Tongue (tissue), 1 donor: ENCODE measurements at regions not wholly inside any gene's neighbourhood (a gene's known extent, or its start where the extent isn't known, plus 50 kb on each side); places are given as distances from the start of the nearest gene placed in this dataset.
A peak's percentile ranks its signal among the peaks of the same experiment; 100 is the strongest.

Source experiments
- DNase-seq: peaks from one replicate; pipeline ENCODE4 v3.0.0-alpha.2; 2015

DNA sequence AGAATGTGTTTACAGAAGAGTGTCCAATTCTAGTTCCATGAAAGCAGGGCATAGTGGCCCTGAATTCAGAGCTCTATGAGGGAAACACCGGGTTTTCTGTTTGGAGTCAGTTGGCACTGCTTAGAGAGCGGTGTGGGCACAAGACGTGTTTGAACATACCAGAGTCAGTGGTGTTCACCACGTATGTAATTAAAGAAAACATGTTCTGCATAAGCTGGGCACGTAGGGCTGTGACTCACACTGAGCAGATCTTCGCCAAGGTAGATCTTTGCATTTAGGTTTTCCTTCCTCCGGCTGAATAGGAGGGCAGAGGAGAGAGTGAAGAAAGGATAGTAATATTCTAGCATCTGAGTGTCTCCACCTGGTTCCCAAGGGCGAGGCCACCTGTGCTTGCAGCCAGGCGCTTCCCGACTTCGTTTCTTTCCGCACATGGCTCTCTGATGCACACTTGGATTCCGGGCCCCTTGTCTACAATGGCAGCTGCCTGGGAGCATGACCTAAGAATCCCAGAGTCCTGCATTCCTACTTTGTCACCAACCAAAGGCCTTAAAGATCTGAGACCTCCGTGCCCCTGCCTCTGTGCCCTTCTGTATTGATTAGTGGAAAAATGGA, 136.2 kb downstream of the ERMARD start:
- no peak for DNase-seq

DNA sequence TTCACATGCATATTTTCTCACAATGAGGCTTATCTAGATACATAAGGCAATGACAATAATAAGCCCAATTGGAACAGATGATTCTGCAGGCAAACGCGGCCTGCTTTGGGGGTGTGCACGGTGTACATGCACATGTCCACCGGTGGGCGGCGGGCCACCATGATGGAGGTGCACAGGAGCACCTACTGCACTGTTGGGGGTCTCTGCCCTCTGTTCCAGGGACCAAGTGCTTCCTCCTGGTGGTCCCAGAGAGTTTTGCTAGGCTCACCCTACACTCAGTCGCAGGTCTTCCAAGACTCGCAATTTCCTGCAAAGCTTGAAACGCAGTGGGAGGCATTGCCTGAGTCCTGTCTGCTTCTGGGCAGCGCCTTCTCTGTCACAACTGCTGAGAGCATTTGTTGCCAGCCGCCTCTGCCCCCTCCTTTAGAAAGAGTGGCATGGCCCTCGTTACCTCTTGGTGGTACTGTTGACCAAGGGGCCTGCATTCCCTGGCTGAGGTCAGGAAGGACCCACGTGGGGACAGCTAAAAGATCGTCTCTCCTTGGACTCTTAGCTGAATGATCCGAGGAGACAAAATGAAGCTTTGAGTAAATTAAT, 135.3 kb downstream of the ERMARD start:
- DNase-seq, result no peak

DNA sequence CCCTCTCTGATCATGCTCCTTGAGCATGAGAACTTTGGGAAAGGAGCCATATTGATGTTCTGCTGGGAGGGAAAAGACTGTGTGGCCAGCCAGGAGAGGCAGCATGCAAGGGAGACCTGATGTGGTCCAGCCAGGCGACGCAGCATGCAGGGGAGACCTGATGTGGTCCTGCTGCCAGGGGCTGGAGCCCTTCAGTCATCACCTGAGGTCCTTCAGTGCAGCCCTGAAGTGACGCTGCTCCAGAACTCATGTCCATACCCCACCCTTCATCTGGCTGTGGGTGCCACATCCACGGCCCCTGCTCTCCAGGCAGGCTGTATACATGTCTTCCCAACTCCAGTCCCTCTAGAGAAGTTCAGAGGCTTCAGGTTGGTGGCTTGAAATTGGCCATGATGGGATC, 134.4 kb downstream of the ERMARD start:
- DNase-seq, result no peak

DNA sequence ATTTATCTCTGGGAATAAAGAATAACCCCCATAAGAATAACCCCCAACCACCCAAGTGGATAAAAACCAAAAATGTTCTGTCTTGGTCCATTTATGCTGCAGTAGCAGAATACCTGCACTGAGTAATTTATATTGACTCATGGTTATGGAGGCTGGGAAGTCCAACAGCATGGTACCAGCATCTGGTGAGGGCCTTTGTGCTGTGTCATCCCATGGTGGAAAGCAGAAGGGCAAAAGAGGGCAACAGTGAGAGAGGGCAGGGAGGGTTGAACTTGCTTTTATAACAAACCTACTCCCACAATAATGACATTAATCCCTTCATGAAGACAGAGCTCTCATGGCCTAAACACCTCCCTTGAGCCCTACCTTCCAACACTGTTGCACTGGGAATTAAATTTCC, 133.7 kb downstream of the ERMARD start:
- DNase-seq, result no peak

DNA sequence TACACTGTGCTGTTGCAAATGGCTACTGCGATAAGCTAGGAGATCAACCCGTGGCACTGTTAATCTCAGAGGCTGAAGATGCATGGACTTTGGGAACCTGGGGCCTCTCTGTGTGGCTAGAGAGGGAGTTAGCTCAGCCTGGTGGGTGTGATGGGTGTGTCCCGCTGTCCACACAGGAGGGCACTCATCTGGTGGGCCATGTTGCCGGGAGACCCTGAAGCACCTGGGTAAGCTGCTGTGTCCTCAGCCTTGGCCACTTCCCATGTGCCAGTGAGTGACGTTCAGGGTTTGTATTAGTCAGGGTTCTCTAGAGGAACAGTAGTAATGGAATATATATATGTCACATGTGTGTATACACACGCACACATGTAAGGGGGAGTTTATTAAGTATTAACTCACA, 132.7 kb downstream of the ERMARD start:
- DNase-seq, result no peak

DNA sequence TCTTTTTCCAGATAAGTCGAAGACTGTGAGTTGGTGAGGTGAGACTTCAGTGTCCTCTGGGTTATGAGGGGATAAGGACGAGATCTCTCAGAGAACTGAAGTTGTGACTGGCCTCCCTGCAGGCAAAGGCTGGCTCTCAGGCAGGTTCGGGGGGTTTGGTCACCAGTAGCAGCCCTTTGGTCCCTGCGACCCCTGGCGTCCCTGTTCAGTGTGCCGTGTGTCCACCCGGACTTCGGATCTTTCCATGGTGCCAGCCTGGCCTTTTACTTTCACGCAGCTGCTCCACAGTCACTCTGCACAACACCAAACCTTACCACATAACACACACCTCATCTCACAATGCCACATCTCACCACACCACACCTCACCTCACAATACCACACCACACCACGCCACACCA, 131.9 kb downstream of the ERMARD start:
- DNase-seq, result no peak

DNA sequence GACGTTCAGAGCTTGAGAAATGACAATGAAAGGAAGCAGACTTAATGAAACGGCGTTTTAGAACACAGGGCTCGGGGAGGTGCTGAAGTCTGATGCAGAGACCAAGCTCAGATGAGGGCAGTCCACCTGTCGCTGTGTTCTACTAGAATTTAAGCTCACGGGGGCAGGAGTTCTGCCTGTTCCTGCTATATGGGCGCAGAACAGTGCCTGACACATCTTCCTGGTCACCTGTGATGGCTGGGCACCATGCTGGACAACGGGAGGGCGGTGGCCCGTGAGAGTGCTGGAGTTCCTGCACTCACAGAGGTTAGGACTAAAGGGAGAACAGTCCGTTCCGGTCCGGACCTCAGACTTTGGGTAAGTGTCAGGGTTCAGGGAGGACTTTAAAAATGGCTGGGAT, 130.6 kb downstream of the ERMARD start:
- DNase-seq, result no peak

DNA sequence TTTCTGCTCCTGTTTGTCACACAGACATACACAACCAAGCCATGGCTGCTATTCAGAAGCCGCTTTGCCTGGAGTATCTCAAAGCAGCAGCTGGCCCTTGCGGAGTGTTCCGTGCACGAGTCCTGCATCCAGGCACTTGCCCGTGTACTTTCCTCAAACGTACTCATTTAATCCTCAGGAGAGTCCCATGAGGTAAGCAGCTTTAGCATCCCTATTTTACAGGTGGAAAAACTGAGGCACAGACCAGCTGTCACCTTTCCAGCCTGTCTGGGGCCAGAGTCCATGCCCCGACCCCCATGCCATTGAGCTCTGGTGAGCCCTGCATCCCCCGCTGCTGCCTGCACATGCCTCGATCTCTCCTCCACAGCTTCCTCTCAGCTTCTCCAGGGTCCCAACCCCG, 130.0 kb downstream of the ERMARD start:
- no peak for DNase-seq

DNA sequence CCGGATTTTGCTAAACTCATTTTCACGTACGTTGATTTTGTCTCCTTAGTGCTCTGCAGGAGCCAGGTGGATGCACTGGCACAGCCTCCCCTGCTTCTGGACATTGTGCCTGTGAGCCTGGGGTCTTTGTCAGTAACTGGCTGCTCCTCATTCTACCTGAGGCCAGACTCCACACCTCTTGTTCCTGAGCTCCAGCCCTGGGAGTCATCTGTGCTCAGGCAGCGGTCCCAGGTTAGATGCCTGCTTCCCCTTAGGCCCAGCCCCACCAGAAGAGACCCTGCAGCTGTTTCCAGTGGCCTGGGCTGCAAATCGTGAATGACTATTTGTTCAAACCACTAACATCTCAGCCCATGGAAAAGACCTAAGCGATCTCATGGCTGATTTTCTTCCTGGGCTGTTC, 129.1 kb downstream of the ERMARD start:
- DNase-seq, result no peak

DNA sequence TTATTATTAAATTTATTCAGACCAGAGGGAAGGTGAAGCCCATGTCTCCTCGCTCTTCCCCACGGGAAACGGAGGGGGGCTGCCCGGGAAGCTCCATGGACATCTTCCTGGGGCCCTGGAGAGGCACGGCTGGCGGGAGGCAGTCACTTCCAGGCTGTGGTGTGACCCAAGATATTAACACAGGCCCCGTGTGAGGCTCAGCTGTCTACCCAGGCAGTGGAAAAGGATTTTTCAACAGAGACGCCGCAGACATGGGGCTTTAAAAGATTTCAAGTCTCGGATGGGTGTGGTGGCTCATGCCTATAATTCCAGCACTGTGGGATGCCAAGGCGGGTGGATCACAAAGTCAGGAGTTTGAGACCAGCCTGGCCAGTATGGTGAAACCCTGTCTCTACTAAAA, 117.9 kb downstream of the ERMARD start:
- no peak for DNase-seq

DNA sequence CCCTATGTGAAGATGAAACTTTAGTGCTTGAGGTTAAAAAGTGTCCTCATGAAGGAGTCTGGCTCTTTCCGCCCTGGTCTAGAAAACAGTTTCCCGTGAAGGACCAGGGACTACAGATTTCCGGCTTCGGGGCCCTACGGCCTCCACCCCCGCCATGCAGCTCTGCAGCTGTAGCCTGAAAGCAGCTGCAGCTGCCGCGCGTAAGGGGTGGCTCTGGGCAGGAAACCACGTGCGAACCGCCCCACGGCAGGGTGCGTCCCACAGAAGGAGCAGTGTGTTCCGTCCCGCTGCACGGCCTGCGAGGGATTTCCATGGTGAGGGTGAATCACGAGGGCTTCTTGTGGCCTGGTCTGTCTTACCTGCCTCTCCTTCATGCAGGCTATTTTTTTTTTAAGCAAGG, 117.0 kb downstream of the ERMARD start:
- peak; percentile 84 for DNase-seq

DNA sequence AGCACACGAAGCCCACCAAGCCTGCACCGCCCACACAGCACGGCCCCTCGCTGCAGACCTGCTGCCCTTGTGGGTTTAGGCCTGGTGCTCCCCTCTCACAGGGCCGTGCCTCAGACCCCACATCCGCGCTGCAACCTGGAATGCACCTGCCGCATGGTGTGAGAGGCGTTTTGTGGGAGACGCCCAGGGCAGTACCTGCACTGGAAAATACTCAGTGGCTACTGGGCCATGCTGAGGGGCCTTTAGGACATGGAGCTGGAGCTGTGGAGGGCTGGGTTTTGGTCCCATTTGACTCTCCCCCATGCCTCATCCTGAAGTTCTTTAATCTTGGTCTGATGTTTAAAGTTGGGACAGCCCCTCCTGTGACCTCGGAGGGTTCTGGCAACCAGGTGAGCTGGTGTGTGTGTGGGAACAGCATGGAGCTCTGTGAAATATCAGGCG, 116.3 kb downstream of the ERMARD start:
- DNase-seq, result no peak

DNA sequence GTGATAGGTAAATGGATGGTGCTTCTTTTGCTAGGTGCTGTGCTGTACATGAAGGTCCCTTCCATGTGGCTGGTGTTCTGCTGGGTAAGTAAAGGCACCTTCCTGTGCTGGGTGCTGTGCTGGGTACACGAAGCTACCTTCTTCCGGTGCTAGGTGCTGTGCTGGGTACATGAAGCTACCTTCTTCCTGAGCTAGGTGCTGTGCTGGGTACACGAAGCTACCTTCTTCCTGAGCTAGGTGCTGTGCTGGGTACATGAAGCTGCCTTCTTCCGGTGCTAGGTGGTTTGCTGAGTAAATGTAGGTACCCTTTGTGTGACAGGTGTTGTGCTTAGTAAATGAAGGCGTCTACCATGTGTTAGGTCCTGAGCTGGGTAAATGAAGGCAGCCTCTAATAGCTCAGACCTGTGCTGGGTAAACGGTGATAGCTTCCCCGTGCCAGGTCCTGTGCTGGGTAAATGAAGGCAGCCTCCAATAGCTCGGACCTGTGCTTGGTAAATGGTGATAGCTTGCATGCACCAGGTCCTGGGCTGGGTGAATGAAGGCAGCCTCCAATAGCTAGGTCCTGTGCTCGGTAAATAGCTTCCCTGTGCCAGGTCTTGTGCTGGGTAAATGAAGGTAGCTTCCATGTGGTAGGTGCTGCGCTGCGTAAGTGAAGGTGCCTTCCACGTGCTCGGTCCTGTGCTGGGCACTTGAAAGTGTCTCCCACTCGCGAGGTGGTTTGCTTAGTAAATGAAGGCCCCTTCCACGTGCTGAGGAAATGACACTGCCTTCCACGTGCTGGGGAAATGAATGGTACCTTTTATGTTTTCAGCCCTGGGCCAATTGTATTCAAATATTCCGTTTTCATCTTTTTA, 115.5 kb downstream of the ERMARD start:
- no peak for DNase-seq

DNA sequence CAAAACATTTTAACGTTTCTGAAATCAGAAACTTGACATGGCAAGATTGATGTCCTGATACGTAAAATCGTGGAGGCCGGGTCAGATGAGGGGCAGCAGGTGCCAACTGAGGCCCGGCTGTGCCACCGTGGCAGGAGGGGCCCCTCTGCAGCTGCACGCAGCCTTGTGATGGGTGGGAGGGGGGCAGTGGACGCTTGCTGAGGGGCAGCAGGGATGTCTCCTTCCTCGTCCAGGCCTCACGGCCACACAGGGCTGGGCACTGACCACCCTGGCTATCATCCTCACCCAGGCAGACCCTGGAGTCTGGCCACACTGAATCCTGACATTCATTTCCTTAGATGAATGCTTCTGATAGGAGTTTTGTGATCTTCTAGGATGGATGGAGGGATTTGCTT, 114.7 kb downstream of the ERMARD start:
- no peak for DNase-seq

DNA sequence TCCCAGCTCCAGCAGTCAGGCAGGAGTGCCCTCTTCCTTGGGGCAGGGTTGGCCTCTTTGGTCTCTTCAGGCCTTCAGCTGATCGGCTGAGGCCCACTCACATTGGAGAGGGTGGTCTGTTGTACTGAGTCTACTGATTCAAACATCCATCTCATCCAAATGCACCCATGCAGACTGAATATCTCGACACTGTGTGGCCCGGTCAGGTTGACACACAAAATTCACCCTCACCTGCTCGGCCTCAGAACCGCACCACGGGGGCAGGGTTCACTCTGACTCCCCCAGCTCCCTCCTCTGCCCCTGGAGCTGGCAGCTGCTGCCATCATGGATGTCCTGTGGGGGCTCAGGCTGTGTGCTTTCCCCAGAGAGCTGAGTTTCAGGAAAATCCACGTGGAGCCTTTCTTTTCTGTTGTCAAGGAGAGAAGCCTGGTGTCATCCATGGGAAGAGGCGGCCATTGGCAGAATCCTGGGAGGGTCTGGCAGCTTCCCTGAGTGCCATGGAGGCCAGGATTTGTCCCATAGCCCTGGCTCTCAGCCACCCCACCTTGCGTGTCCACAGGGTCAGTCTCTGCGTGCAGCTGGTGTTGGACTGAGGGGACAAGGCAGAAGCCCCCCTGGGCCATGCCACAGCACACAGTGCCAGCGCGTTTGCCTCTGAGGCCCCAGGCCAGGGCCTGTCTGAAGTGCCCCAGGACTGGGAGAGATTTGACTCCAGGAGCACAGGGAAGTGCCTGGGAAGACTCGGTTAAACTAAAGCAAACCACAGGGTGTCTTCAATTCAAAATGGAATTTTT, 114.1 kb downstream of the ERMARD start:
- DNase-seq, result no peak

DNA sequence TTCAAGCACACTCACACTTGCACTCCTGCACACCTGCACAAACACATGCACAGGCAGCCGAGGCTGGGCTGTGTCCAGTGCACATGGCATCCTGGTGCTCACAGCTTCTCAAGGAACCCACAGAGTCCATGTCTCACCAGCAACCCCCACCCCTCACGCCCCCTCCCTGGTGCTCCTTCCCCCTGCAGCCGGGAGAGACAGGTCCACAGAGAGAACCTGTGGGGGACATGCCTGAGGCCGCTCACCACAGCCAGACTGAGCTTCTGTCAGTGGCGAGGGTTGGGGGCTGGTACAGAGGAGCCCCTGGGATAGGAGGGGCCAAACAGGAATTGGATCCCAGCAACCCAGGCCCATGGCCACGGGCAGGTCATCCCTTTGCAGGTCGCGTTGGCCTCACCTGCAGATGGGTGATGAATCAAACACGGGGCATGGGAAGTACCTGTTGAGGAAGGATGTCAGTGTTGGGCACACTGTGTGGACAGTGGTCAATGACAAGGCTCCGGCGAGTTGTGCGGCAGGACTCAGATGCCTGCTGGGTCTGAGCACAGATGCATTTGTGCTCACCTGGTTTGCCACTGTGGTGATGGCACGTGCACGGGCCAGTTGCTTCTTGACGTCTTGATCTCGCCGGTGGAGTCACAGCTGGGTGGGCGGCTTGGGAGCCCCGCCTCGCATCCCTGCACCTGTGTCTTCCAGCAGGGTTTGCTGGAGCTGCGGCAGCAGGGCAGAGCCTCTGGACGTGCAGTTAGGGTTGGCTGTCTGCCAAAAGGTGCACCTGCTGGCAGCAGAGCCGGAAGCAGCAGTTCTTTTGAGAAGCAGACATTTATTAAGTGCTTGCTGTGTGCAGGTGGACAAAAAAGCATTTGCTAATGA, 113.0 kb downstream of the ERMARD start:
- peak; percentile 42 for DNase-seq

DNA sequence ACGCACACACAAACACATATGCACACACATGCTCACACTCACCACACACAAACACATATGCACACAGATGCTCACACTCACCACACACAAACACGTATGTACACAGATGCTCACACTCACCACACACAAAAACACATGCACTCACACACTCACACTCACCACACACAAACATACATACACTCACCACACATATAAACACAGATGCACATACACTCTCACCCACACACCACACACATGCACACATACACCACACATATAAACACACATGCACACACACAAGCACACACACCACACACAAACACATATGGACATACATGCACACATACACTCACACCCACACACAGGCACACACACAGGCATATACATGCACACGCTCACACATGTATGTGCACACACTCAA, 112.3 kb downstream of the ERMARD start:
- no peak for DNase-seq

DNA sequence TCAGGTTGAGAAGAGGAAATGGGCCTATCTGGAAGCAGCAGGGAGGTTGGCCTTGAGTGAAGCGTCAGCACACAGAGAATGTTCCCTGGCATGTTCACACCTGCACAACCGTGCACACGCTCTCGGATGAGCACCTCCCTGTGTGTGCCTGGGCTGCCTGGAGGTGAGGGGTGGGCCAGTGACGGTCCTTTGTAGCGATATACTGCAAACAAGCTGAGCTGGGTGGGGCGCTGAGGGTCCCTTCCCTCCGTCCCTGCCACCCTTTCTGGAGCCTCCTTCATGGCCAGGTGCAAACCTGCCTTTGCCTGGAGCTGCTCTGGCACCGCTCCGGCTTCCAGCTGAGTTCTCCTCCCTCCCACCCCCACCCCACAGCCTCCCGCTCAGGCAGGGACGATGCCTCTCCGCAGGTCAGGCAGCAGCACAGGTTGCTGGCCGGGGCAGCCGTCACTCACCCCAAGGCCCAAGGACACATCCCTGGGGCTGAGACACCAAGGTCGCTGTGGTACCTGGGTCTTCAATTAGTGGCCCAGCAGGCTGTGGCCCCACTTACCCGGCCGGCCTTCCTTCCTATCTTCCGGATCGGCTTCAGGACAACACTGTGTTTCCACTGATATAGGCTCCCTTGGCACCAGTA, 111.6 kb downstream of the ERMARD start:
- peak; percentile 55 for DNase-seq

DNA sequence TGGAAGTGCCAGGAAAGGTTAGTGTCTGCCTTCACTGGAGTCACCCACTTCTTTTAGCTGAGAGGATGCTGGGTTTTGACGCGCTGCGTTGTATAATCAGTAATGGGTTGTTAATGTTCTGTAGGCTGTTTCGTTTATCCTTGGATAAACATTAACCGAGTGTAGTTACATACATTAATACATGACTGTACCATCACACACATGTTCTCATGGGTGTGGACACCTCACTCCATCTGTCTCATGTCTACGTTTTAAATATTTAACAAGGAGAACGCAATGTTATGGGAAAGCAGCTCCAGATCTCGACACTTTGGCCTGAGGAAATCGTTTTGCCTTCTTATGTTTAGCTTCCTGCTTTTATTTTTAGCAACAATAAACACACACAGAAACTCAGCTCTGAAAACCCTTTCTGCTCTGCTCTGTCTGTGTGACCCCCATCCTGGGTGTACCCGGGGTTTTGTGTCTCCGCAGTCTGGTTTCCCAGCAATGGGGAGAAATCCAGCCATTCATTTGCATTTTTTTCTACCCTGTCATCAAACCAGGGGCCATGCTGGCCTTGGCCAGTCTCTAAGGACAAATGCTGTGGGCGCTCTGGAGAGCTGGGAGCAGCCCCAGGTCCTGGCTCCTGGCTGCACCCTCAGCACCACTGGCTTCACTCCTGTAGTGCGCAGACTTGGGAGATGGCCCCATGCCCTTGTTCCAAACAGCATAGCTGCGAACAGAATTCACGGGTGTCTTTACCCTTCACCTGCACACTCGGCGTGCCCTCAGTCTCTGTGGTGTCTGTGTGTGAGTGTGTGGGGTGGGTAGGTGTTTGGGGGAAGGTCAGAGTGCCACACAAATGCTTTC, 110.8 kb downstream of the ERMARD start:
- DNase-seq, result peak; percentile 36

DNA sequence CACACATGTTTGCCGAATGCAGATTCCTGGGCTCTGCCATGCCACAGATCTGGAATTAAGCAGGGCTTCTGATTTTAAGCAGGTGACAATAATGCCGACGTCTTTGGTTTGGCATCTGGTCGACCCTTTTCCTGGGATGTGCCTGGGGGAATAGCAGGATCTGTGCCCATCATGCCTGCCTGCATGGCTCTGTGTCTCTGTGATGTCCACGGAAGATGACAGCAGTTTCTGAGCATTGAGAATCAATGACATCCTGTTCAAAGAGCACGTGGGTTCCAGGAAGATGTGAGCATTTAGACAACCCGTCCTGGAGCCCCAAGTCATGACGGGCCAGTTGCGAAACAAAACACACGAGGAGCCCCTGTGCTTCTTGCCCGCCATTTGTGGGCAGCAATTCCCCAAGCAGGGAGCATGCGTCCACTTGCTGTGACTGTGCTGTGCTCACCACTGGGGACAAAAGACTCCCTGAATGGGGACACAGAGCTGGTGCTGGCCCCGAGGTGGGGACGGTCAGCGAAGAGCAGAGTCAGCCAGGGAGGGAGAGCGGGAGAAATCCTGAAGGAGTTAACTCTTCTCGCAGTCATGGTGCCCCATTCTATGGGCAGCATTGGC, 110.1 kb downstream of the ERMARD start:
- no peak for DNase-seq
